MM.1S (cell line): ENCODE measurements at regions not wholly inside any gene's neighbourhood (a gene's known extent, or its start where the extent isn't known, plus 50 kb on each side); places are given as distances from the start of the nearest gene placed in this dataset.
"Not testable (repeated sequence)": the region's sequence is repeated elsewhere in the genome, so short reads cannot be mapped to it uniquely, and the experiment has no call there.

ENCODE experiments used
- EZH2 ChIP-seq: fragments of 300-600 bp; sonication (generic); optimal IDR thresholded peaks from 2 replicates; pipeline ENCODE3; 2017; ENCODE audit warnings: low read depth, mild to moderate bottlenecking, antibody characterized with exemption, low read length, mixed read lengths
- EZH2phosphoT487 ChIP-seq: fragments of 300-600 bp; sonication (generic); IDR thresholded peaks from 2 replicates; pipeline ENCODE4 v1.6.1; 2018; ENCODE audit warnings: antibody characterized with exemption, low read length
- TF ChIP-seq, protein P1 (sequence below): fragments of 300-600 bp; sonication (generic); IDR thresholded peaks from 2 replicates; pipeline ENCODE4 v1.5.1; 2016; ENCODE audit warnings: antibody characterized with exemption, low read length, mixed read lengths

DNA sequence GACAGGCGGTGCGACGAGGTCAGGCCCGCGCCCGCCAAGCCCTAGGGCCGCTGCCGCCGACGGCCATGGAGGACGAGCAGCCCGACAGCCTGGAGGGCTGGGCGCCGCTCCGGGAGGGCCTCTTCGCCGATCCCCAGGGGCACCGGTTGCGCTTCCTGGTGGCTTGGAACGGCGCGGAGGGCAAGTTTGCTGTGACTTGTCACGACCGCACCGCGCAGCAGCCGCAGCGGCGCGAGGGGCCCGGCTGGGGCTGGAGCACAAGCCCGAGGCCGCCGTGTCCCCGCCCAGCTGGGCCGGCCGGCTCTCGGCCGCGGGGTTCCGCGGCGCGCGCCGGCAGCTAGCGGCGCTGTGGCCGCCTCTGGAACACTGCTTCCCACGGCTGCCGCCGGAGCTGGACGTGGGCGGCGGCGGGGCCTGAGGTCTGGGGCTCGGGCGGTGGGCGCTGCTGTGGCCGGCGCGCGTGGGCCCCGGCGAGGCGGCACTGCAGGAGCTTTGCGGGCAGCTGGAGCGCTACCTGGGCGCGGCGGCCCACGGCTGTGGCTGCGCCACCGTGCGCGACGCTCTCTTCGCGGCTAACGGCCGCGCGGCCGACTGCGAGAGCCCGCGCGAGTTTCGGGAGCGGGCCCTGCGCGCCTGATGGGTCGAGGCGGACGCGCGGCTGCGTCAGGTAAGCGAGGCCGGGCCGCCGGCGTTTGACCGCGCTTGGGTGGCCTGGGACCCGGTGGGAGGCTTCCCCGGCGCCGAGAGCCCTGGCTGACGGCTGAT lies 122.0 kb upstream of the NIPA1 start:
- TF ChIP-seq, protein P1, sequence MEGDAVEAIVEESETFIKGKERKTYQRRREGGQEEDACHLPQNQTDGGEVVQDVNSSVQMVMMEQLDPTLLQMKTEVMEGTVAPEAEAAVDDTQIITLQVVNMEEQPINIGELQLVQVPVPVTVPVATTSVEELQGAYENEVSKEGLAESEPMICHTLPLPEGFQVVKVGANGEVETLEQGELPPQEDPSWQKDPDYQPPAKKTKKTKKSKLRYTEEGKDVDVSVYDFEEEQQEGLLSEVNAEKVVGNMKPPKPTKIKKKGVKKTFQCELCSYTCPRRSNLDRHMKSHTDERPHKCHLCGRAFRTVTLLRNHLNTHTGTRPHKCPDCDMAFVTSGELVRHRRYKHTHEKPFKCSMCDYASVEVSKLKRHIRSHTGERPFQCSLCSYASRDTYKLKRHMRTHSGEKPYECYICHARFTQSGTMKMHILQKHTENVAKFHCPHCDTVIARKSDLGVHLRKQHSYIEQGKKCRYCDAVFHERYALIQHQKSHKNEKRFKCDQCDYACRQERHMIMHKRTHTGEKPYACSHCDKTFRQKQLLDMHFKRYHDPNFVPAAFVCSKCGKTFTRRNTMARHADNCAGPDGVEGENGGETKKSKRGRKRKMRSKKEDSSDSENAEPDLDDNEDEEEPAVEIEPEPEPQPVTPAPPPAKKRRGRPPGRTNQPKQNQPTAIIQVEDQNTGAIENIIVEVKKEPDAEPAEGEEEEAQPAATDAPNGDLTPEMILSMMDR = not testable (repeated sequence)
- not testable (repeated sequence) for TF ChIP-seq EZH2, EZH2phosphoT487
